Mammary epithelial cell (primary cell): ENCODE measurements at regions not wholly inside any gene's neighbourhood (a gene's known extent, or its start where the extent isn't known, plus 50 kb on each side); places are given as distances from the start of the nearest gene placed in this dataset.

Experiments
- CTCF ChIP-seq, 2 donors: IDR thresholded peaks in 1 of 2; conservative IDR thresholded peaks in 1 of 2; 2 replicates each; pipeline ENCODE4 v1.5.1; 2011 to 2012; ENCODE audit warnings: inconsistent platforms in 2 of 2, low read length in 2 of 2, mild to moderate bottlenecking in 2 of 2, control low read depth in 1 of 2, low read depth in 1 of 2; ENCODE audit not compliant: insufficient read depth in 1 of 2; ENCODE audit errors: extremely low read depth in 1 of 2
- EZH2 ChIP-seq: IDR thresholded peaks from 2 replicates; pipeline ENCODE4 v1.6.1; 2012; ENCODE audit warnings: low read length, inconsistent platforms, borderline replicate concordance

GRCh38 chr16:29290631-29291247 lies 115.8 kb downstream of the NPIPB11 start:
- no peak for TF ChIP-seq CTCF (conservative IDR thresholded peaks at IDR 0.05 in 1 of 2, IDR thresholded peaks at IDR 0.05 in 1 of 2; ENCODE audit: extremely low read depth in 1 of 2, insufficient read depth in 1 of 2, low read depth in 1 of 2, low read length in 2 of 2)
- no peak for TF ChIP-seq EZH2
